Mesodermal cell (in vitro differentiated cells): ENCODE measurements at regions not wholly inside any gene's neighbourhood (a gene's known extent, or its start where the extent isn't known, plus 50 kb on each side); places are given as distances from the start of the nearest gene placed in this dataset.

ENCODE experiments used
- H3K27ac ChIP-seq: 2 replicates; pipeline ENCODE4 v1.7.0; 2013; ENCODE audit warnings: mild to moderate bottlenecking, low read depth, low read length, moderate library complexity; ENCODE audit not compliant: severe bottlenecking
- H3K36me3 ChIP-seq: 2 replicates; pipeline ENCODE4 v1.7.1; 2013; ENCODE audit warnings: mild to moderate bottlenecking, low read length, moderate library complexity; ENCODE audit not compliant: control insufficient read depth, insufficient read depth
- H3K4me1 ChIP-seq: one replicate; pipeline ENCODE4 v1.7.1; 2013; ENCODE audit warnings: mild to moderate bottlenecking, low read length; ENCODE audit not compliant: insufficient read depth, control insufficient read depth, poor library complexity, severe bottlenecking
- H3K4me3 ChIP-seq: 2 replicates; pipeline ENCODE4 v1.7.0; 2013; ENCODE audit warnings: low read length, control low read depth, mild to moderate bottlenecking; ENCODE audit not compliant: insufficient read depth, poor library complexity, severe bottlenecking; ENCODE audit errors: extremely low read depth
- H3K9me3 ChIP-seq: 2 replicates; pipeline ENCODE4 v1.7.1; 2013; ENCODE audit warnings: mild to moderate bottlenecking, low read length, moderate library complexity; ENCODE audit not compliant: control insufficient read depth
- WGBS, 2 experiments: methylation state at CpG; one replicate each; pipeline ENCODE4 v1.1.5; 2013; ENCODE audit warnings: missing lambda C conversion rate in 2 of 2; ENCODE audit not compliant: insufficient coverage in 2 of 2; 5-methylcytosine and 5-hydroxymethylcytosine counted together

GRCh38 chr1:189866606-189867005 is 611.1 kb downstream of the BRINP3 start:
- Histone ChIP-seq H3K9me3 (no peaks in the 10 kb centered on the region), H3K4me1 (no peaks in the 10 kb centered on the region), H3K4me3 (no peak overlapping the region), H3K27ac (no peak overlapping the region), H3K36me3 (no peaks in the 10 kb centered on the region)
- WGBS, 2 experiments: 100% methylated on average over 1 of the region's 1 CpG; no CpG with 5 or more reads in 1 of the 2 experiments

DNA sequence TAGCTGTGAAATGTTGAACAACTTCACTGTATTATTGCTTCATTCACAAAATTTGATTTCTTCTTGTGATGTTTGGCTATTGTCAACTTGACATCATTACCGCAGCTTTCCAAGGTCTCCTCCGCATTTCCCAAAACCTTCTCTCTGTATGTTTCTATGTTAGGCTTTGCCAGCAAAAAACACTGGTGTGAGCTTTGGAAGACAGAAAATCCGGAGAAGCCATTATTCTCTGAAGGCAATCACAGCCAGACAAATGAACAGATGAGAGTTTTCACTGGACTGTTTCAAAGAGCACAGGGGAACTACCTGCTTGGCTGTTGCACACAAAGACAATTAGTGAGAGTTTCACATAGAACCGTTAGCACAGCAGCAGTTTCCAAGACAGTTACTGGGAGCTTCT is 609.6 kb downstream of the BRINP3 start:
- Histone ChIP-seq H3K4me3 (no peak overlapping the region), H3K27ac (no peak overlapping the region), H3K36me3 (no peaks in the 10 kb centered on the region), H3K9me3 (no peaks in the 10 kb centered on the region), H3K4me1 (no peaks in the 10 kb centered on the region)
- WGBS, 2 experiments: 65 to 92% methylated on average over 2 of the region's 4 CpGs

- H3K4me3 ChIP-seq: no peak overlapping the region
- H3K9me3 ChIP-seq: no peaks in the 10 kb centered on the region
- H3K27ac ChIP-seq: no peak overlapping the region
- H3K36me3 ChIP-seq: no peaks in the 10 kb centered on the region
- no peaks in the 10 kb centered on the region for H3K4me1 ChIP-seq
Measured at GRCh38 chr1:189874715-189875435, 602.8 kb downstream of the BRINP3 start.

GRCh38 chr1:189880135-189880534 is 597.5 kb downstream of the BRINP3 start:
- Histone ChIP-seq H3K27ac (no peak overlapping the region), H3K4me3 (no peak overlapping the region), H3K36me3 (no peaks in the 10 kb centered on the region), H3K9me3 (no peaks in the 10 kb centered on the region), H3K4me1 (no peaks in the 10 kb centered on the region)
- WGBS, 2 experiments: 75% methylated on average over 3 of the region's 3 CpGs; no CpG with 5 or more reads in 1 of the 2 experiments

DNA sequence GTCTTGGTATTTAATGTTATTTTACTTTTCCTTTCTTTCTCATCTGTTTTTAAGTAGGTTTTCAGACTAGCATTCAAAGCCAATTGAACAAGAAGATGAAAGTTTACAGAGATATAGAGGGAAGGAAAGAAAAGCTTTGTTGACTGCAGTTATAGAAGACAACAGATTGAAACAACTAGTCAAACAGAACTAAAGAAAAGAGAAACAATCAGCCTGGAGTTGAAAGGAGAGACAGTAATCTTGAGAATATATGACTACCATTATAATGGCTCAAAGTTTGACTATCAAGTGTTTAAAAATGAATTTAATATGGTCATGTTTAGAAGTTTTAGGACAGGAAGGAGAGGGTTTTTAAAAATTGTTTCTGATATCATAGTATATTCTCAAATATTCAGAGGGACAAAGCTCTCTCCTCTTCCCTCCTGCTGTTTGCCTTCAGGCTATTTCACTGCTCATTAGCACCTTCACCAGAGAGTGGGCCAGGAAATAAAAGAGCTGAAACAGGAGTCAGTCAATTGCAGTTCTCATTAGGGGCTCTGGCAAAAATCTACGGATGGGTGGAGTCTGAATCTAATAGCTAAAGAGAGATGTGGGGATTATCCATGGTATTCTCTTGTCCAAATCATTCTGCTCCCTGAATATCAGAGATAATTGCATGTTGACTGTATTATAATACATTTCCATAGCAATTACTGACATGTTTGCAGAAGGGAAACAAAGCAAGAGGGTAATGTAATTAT is 577.8 kb downstream of the BRINP3 start:
- Histone ChIP-seq H3K4me1 (no peaks in the 10 kb centered on the region), H3K4me3 (no peak overlapping the region), H3K27ac (no peak overlapping the region), H3K36me3 (no peaks in the 10 kb centered on the region), H3K9me3 (no peaks in the 10 kb centered on the region)
- 50% methylated on average over 1 of the region's 1 CpG; no CpG with 5 or more reads in 1 of the 2 experiments for WGBS, 2 experiments

GRCh38 chr1:189904509-189904908 is 573.2 kb downstream of the BRINP3 start:
- no peak overlapping the region for H3K4me3 ChIP-seq
- no CpG with 5 or more reads among the region's 2 CpGs for WGBS, 2 experiments

GRCh38 chr1:189908113-189908512 is 569.6 kb downstream of the BRINP3 start:
- no peaks in the 10 kb centered on the region for H3K9me3 ChIP-seq
- H3K27ac ChIP-seq: no peak overlapping the region
- no peak overlapping the region for H3K4me3 ChIP-seq
- H3K36me3 ChIP-seq: no peaks in the 10 kb centered on the region
- no peaks in the 10 kb centered on the region for H3K4me1 ChIP-seq

More at GRCh38 chr1:189904509-189904908, 573.2 kb downstream of the BRINP3 start:
- Histone ChIP-seq H3K36me3 (no peaks in the 10 kb centered on the region), H3K27ac (no peak overlapping the region), H3K4me1 (no peaks in the 10 kb centered on the region), H3K9me3 (no peaks in the 10 kb centered on the region)

DNA sequence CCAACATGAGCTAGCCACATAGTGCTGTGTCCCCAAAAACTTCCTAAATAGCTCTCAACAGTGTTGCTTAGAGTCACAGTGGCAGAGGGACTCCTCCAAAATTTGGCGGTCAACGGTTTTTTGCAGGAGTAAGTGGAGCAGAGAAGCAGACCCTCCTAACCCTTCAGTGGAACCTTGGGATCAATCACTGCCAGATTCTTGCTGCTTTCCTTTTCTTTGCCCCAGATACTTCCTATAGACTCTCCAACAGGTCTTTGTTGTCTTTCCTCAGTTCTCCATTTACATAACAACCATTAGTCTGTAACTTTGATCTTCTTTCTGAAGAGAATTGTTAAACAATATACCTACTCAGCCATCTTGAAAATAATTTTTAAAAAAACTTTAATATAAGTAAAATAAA is 556.1 kb downstream of the BRINP3 start:
- WGBS, 2 experiments: 65% methylated on average over 2 of the region's 2 CpGs; no CpG with 5 or more reads in 1 of the 2 experiments
- Histone ChIP-seq H3K27ac (no peak overlapping the region), H3K9me3 (no peaks in the 10 kb centered on the region), H3K4me1 (no peaks in the 10 kb centered on the region), H3K36me3 (no peaks in the 10 kb centered on the region), H3K4me3 (no peak overlapping the region)

DNA sequence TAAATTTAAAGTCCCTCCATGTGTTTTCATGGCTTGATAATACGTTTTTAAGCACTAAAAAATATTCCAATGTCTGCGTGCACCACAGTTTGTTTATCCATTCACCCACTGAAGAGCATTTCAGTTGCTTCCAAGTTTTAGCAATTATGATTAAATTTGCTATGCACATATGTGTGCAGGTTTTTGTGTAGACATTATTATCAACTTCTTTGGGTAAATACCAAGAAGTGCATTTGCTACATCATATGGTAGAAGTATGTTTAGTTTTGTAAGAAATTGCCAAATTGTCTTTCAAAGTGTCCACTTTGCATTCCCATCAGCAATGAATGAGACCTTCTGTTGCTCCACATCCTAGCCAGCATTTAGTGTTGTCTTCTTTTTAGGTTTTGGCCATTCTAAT is 550.0 kb downstream of the BRINP3 start:
- Histone ChIP-seq H3K36me3 (no peaks in the 10 kb centered on the region), H3K9me3 (no peaks in the 10 kb centered on the region), H3K4me3 (no peak overlapping the region), H3K4me1 (no peaks in the 10 kb centered on the region), H3K27ac (no peak overlapping the region)
- no CpG with 5 or more reads among the region's 2 CpGs for WGBS, 2 experiments

DNA sequence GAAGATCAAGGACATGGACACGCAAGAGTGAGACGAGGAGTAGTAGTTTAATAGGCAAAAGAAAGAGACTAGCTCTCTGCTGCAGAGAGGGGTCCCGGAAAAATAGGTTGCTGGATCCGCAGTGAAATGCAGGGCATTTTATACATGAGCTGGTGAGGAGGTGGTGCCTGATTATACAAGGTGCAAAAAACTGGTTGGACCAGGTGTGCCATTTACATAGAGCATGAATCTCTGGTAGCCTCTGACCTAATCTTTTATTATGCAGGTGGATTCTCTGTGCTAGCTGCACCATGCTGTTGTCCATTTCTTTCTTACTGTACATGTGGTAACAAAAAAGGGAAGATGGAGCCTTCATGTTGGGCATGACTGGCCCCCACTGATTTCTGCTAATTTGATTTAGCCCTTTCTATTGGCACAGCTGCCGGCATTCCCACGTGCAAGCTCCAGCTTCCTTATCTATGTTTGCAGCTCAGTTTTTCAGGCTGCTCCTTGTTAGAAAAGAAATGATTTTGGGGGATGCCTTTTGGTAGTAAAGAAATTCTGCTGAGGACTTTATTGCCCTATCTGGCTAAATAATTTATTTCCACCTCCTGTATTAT is 548.1 kb downstream of the BRINP3 start:
- no peak overlapping the region for H3K4me3 ChIP-seq
- 81 to 91% methylated on average over 2 to 6 of the region's 6 CpGs for WGBS, 2 experiments
- H3K9me3 ChIP-seq: no peaks in the 10 kb centered on the region
- no peak overlapping the region for H3K27ac ChIP-seq
- H3K4me1 ChIP-seq: no peaks in the 10 kb centered on the region
- no peaks in the 10 kb centered on the region for H3K36me3 ChIP-seq

DNA sequence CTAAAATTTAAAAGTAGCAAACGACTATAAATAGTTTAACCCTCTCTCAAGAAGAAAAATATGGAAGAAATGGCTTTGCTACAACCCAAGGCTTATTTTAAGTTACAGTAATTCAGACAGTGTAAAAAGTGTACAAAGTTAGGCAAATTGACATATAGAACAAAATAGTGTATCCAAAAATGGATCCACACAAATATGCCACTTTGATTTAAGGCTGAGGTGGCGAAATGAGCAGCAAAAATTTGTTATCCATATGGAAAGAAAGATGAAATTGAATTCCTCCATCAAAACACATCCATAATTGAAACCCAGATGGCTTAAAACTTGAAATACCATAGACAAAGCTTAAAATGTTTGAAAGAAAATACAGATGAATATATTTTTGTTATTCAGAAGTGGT is 540.8 kb downstream of the BRINP3 start:
- Histone ChIP-seq H3K27ac (no peak overlapping the region), H3K4me1 (no peaks in the 10 kb centered on the region), H3K4me3 (no peak overlapping the region), H3K36me3 (no peaks in the 10 kb centered on the region), H3K9me3 (no peaks in the 10 kb centered on the region)
- no CpG with 5 or more reads among the region's 2 CpGs for WGBS, 2 experiments
